ENCODE measurements at regions not wholly inside any gene's neighbourhood (a gene's known extent, or its start where the extent isn't known, plus 50 kb on each side); places are given as distances from the start of the nearest gene placed in this dataset.

GRCh38 chr1:55352811-55353180 lies 137.6 kb upstream of the USP24 start:
- DNase-seq: no peak
- peaks cover 11% of the 10 kb centered on the region for H3K27me3 ChIP-seq (ENCODE audit: control insufficient read depth, insufficient read depth, low read length, poor library complexity, severe bottlenecking)
- 94% methylated on average over 1 of the region's 1 CpG; no CpG with 5 or more reads in 1 of the 2 experiments for WGBS, 2 experiments (ENCODE audit: insufficient coverage in 1 of 2, insufficient read length in 1 of 2)

GRCh38 chr1:55352080-55352810 lies 137.1 kb upstream of the USP24 start:
- H3K4me3 ChIP-seq (ENCODE audit: low read length): no peak overlapping the region
- H3K27me3 ChIP-seq (ENCODE audit: control insufficient read depth, insufficient read depth, low read length, poor library complexity, severe bottlenecking): peaks cover 11% of the 10 kb centered on the region
- H3K27ac ChIP-seq (ENCODE audit: low read depth, low read length): no peak overlapping the region
- H3K4me1 ChIP-seq (ENCODE audit: control insufficient read depth, insufficient read depth, low read length): no peaks in the 10 kb centered on the region
- H3K9me3 ChIP-seq (ENCODE audit: control insufficient read depth, low read length): no peaks in the 10 kb centered on the region
- Mint-ChIP-seq H3K4me1 (no peaks in the 10 kb centered on the region), H3K4me3 (no peak overlapping the region), H3K27ac (no peak overlapping the region), H3K27me3 (ENCODE audit: insufficient read depth) (peaks cover 18% of the 10 kb centered on the region), H3K36me3 (ENCODE audit: low read depth) (no peaks in the 10 kb centered on the region), H3K9me3 (no peaks in the 10 kb centered on the region)
- TF ChIP-seq CTCF (conservative IDR thresholded peaks at IDR 0.05): no peak
- no peak overlapping the region for H3K9ac ChIP-seq (ENCODE audit: extremely low read depth, low read length, poor library complexity, severe bottlenecking)
- H3K36me3 ChIP-seq (ENCODE audit: control insufficient read depth, insufficient read depth, low read length): no peaks in the 10 kb centered on the region
- 86 to 89% methylated on average over 2 to 7 of the region's 7 CpGs for WGBS, 2 experiments (ENCODE audit: insufficient coverage in 1 of 2, insufficient read length in 1 of 2)
- no peak for DNase-seq

More at GRCh38 chr1:55352811-55353180, 137.6 kb upstream of the USP24 start:
- H3K4me1 Mint-ChIP-seq: no peaks in the 10 kb centered on the region
- Histone ChIP-seq H3K9ac (ENCODE audit: extremely low read depth, low read length, poor library complexity, severe bottlenecking) (no peak overlapping the region), H3K36me3 (ENCODE audit: control insufficient read depth, insufficient read depth, low read length) (no peaks in the 10 kb centered on the region), H3K27ac (ENCODE audit: low read depth, low read length) (no peak overlapping the region), H3K9me3 (ENCODE audit: control insufficient read depth, low read length) (no peaks in the 10 kb centered on the region), H3K4me3 (ENCODE audit: low read length) (no peak overlapping the region), H3K4me1 (ENCODE audit: control insufficient read depth, insufficient read depth, low read length) (no peaks in the 10 kb centered on the region)
- TF ChIP-seq CTCF (conservative IDR thresholded peaks at IDR 0.05): no peak
- H3K4me3 Mint-ChIP-seq: no peak overlapping the region
- no peaks in the 10 kb centered on the region for H3K36me3 Mint-ChIP-seq (ENCODE audit: low read depth)
- peaks cover 17% of the 10 kb centered on the region for H3K27me3 Mint-ChIP-seq (ENCODE audit: insufficient read depth)
- H3K27ac Mint-ChIP-seq: no peak overlapping the region
- no peaks in the 10 kb centered on the region for H3K9me3 Mint-ChIP-seq

- Mint-ChIP-seq H3K4me1 (no peaks in the 10 kb centered on the region), H3K9me3 (peaks cover 3% of the 10 kb centered on the region), H3K4me3 (no peak overlapping the region), H3K27me3 (ENCODE audit: insufficient read depth) (peaks cover 19% of the 10 kb centered on the region), H3K36me3 (ENCODE audit: low read depth) (no peaks in the 10 kb centered on the region), H3K27ac (no peak overlapping the region)
- no peaks in the 10 kb centered on the region for H3K4me1 ChIP-seq (ENCODE audit: control insufficient read depth, insufficient read depth, low read length)
- no peaks in the 10 kb centered on the region for H3K9me3 ChIP-seq (ENCODE audit: control insufficient read depth, low read length)
- H3K27ac ChIP-seq (ENCODE audit: low read depth, low read length): no peak overlapping the region
- H3K27me3 ChIP-seq (ENCODE audit: control insufficient read depth, insufficient read depth, low read length, poor library complexity, severe bottlenecking): no peaks in the 10 kb centered on the region
- no peak for TF ChIP-seq CTCF (conservative IDR thresholded peaks at IDR 0.05)
- H3K9ac ChIP-seq (ENCODE audit: extremely low read depth, low read length, poor library complexity, severe bottlenecking): no peak overlapping the region
- no peak for DNase-seq
- WGBS, 2 experiments (ENCODE audit: insufficient coverage in 1 of 2, insufficient read length in 1 of 2): 0% methylated on average over 1 of the region's 1 CpG
- no peak overlapping the region for H3K4me3 ChIP-seq (ENCODE audit: low read length)
- no peaks in the 10 kb centered on the region for H3K36me3 ChIP-seq (ENCODE audit: control insufficient read depth, insufficient read depth, low read length)
Observed at GRCh38 chr1:55348356-55348755, 133.2 kb upstream of the USP24 start.

All from endodermal cell (in vitro differentiated cells).